HCT116 (cell line): ENCODE measurements at regions not wholly inside any gene's neighbourhood (a gene's known extent, or its start where the extent isn't known, plus 50 kb on each side); places are given as distances from the start of the nearest gene placed in this dataset.

Experiments
- ATAC-seq: fragments of 200-7000 bp; cut with Tn5 transposase; 2 replicates; pipeline ENCODE4 v1.9.1; 2020; ENCODE audit warnings: mild to moderate bottlenecking, moderate library complexity
- BruUV-seq: library from RNA; stranded (reverse); fragments of 400-500 nt; replicated peaks from 2 replicates; lab custom pipeline; 2021; lab: Mats Ljungman, UMichigan
- CTCF ChIA-PET: fragments of 300-600 bp; sonication (Branson Sonifier 250); formaldehyde crosslinking; loops from one replicate; lab custom pipeline; 2021; ENCODE audit warnings: antibody characterized with exemption; lab: Charles Lee
- POLR2A ChIA-PET: fragments of 300-600, 350-600 bp; sonication (Branson Sonifier 250); formaldehyde crosslinking; loops from one replicate; lab custom pipeline; 2021; ENCODE audit warnings: antibody characterized with exemption; lab: Charles Lee
- RAD21 ChIA-PET, 2 experiments: fragments of 300-600 bp; sonication (Branson Sonifier 250); formaldehyde crosslinking; loops; one replicate each; lab custom pipeline; 2023; ENCODE audit warnings: low total read pairs in 2 of 2; ENCODE audit not compliant: uncharacterized antibody in 2 of 2, unreplicated experiment in 2 of 2, low non-redundant PET in 1 of 2; lab: Charles Lee
- DNase-seq: peaks from one replicate; pipeline ENCODE4 v3.0.0-alpha.2; 2010; ENCODE audit warnings: low read depth, low spot score
- H2AFZ ChIP-seq: fragments of 200-600 bp; shearing (Covaris generic), sonication (generic); 2 replicates; pipeline ENCODE4 v1.6.1; 2017; ENCODE audit warnings: low read depth, mixed run types, mixed read lengths, antibody characterized with exemption, low read length; ENCODE audit not compliant: poor library complexity, severe bottlenecking
- H3K27ac ChIP-seq: 2 replicates; pipeline ENCODE4 v1.5.1; 2012; ENCODE audit warnings: low read depth, low read length
- H3K27me3 ChIP-seq: fragments of 200-600 bp; sonication (generic); 2 replicates; pipeline ENCODE4 v1.6.1; 2016; ENCODE audit warnings: mixed run types, low read length, mixed read lengths; ENCODE audit not compliant: insufficient read depth
- H3K36me3 ChIP-seq, 2 experiments: fragments of 200-500 bp in 1 of 2; fragments of 200-600 bp in 1 of 2; sonication (Bioruptor generic) in 1 of 2; sonication (generic) in 1 of 2; 2 replicates each; pipeline versions ENCODE4 v1.5.1 to v1.6.1; 2014 to 2016; ENCODE audit warnings: low read length in 2 of 2, inconsistent platforms in 1 of 2, mixed read lengths in 1 of 2, mixed run types in 1 of 2; ENCODE audit not compliant: insufficient read depth in 2 of 2, control insufficient read depth in 1 of 2
- H3K4me1 ChIP-seq, 2 experiments: fragments of 200-600 bp in 1 of 2; sonication (generic) in 1 of 2; 2 replicates each; pipeline versions ENCODE4 v1.5.1 to v1.6.1; 2012 to 2017; ENCODE audit warnings: low read length in 2 of 2, inconsistent platforms in 1 of 2, mild to moderate bottlenecking in 1 of 2, mixed read lengths in 1 of 2, mixed run types in 1 of 2, moderate library complexity in 1 of 2; ENCODE audit not compliant: insufficient read depth in 2 of 2, control insufficient read depth in 1 of 2
- H3K4me2 ChIP-seq: fragments of 200-600 bp; sonication (generic); 2 replicates; pipeline ENCODE4 v1.6.1; 2017; ENCODE audit warnings: mixed run types, low read length, mixed read lengths
- H3K4me3 ChIP-seq, 2 experiments: fragments of 200-600 bp in 1 of 2; sonication (generic) in 1 of 2; replicated peaks in 1 of 2; 2 replicates each; pipeline ENCODE4 v1.5.1; 2011 to 2016; ENCODE audit warnings: low read length in 2 of 2, control low read depth in 1 of 2, low read depth in 1 of 2, mild to moderate bottlenecking in 1 of 2, mixed read lengths in 1 of 2, mixed run types in 1 of 2
- H3K79me2 ChIP-seq: fragments of 200-600 bp; sonication (generic); 2 replicates; pipeline ENCODE4 v1.6.1; 2017; ENCODE audit warnings: mild to moderate bottlenecking, mixed run types, low read length, moderate library complexity, mixed read lengths; ENCODE audit not compliant: insufficient read depth
- H3K9ac ChIP-seq: fragments of 200-600 bp; sonication (generic); 2 replicates; pipeline ENCODE4 v1.6.1; 2016; ENCODE audit warnings: low read length, mixed read lengths
- H3K9me2 ChIP-seq: fragments of 200-600 bp; sonication (generic), shearing (Covaris generic); 2 replicates; pipeline ENCODE4 v1.6.1; 2017; ENCODE audit warnings: mixed run types, mild to moderate bottlenecking, moderate library complexity; ENCODE audit not compliant: insufficient read depth
- H3K9me3 ChIP-seq, 2 experiments: fragments of 200-500 bp in 1 of 2; fragments of 200-600 bp in 1 of 2; sonication (Bioruptor generic) in 1 of 2; sonication (generic) in 1 of 2; 2 replicates each; pipeline ENCODE4 v1.6.1; 2014 to 2017; ENCODE audit warnings: low read length in 2 of 2, mixed read lengths in 2 of 2, inconsistent platforms in 1 of 2, low read depth in 1 of 2, mild to moderate bottlenecking in 1 of 2, mixed run types in 1 of 2, moderate library complexity in 1 of 2; ENCODE audit not compliant: control insufficient read depth in 1 of 2, insufficient read depth in 1 of 2
- H4K20me1 ChIP-seq: fragments of 200-600 bp; sonication (generic), shearing (Covaris generic); 2 replicates; pipeline ENCODE4 v1.6.1; 2017; ENCODE audit warnings: mixed run types, mild to moderate bottlenecking, moderate library complexity; ENCODE audit not compliant: insufficient read depth
- CTCF ChIP-seq, 3 experiments: fragments of 200-600 bp in 1 of 3; sonication (generic) in 1 of 3; IDR thresholded peaks in 2 of 3; conservative IDR thresholded peaks in 1 of 3; 2 replicates each; pipeline ENCODE4 v1.5.1; 2012 to 2017; ENCODE audit warnings: low read depth in 2 of 3, low read length in 2 of 3, antibody characterized with exemption in 1 of 3, borderline replicate concordance in 1 of 3, control low read depth in 1 of 3, mild to moderate bottlenecking in 1 of 3, mixed read lengths in 1 of 3, mixed run types in 1 of 3, moderate library complexity in 1 of 3; ENCODE audit not compliant: insufficient read depth in 1 of 3
- FOSL1 ChIP-seq: IDR thresholded peaks from 2 replicates; pipeline ENCODE4 v1.6.1; 2012; ENCODE audit warnings: low read depth
- JUND ChIP-seq: IDR thresholded peaks from 2 replicates; pipeline ENCODE4 v1.6.1; 2012
- MAX ChIP-seq: IDR thresholded peaks from 2 replicates; pipeline ENCODE4 v1.6.1; 2012
- POLR2A ChIP-seq: IDR thresholded peaks from 2 replicates; pipeline ENCODE4 v1.7.0; 2011; ENCODE audit warnings: borderline replicate concordance; ENCODE audit not compliant: insufficient read depth, insufficient read length; ENCODE audit errors: extremely low read depth
- POLR2AphosphoS5 ChIP-seq: IDR thresholded peaks from 2 replicates; pipeline ENCODE4 v1.6.1; 2011; ENCODE audit warnings: mild to moderate bottlenecking, low read depth, low read length, moderate library complexity
- RAD21 ChIP-seq: IDR thresholded peaks from 2 replicates; pipeline ENCODE4 v1.6.1; 2012; ENCODE audit warnings: low read depth, mild to moderate bottlenecking
- YY1 ChIP-seq: IDR thresholded peaks from 2 replicates; pipeline ENCODE4 v1.6.1; 2011; ENCODE audit warnings: low read length, low read depth, moderate library complexity, mild to moderate bottlenecking; ENCODE audit not compliant: insufficient replicate concordance; ENCODE audit errors: extremely low read depth
- ZBTB33 ChIP-seq: IDR thresholded peaks from 2 replicates; pipeline ENCODE4 v1.6.1; 2011; ENCODE audit warnings: mild to moderate bottlenecking, low read length, moderate library complexity; ENCODE audit not compliant: insufficient replicate concordance; ENCODE audit errors: extremely low read depth
- intact Hi-C: fragments of 100-400 bp; cut with micrococcal nuclease; formaldehyde crosslinking; loops from 2 replicates; pipeline ENCODE4 v1.10.0; 2022

- TF ChIP-seq YY1, result no peak
- no peak for TF ChIP-seq MAX
- no peak for TF ChIP-seq ZBTB33
- TF ChIP-seq FOSL1, result no peak
- no peak for TF ChIP-seq POLR2AphosphoS5
- TF ChIP-seq JUND, result no peak
- TF ChIP-seq CTCF (IDR thresholded peaks at IDR 0.05 in 2 of 3, conservative IDR thresholded peaks at IDR 0.05 in 1 of 3; ENCODE audit: borderline replicate concordance in 1 of 3, insufficient read depth in 1 of 3, low read depth in 2 of 3, low read length in 2 of 3), result no peak
- no peak for TF ChIP-seq RAD21
- TF ChIP-seq POLR2A, result no peak
- no peaks in the 10 kb centered on the region for H3K9me2 ChIP-seq
- BruUV-seq, result no TSS peak
- H4K20me1 ChIP-seq, result no peaks in the 10 kb centered on the region
- ATAC-seq (no peak), DNase-seq (no peak)
- CTCF ChIA-PET, result no interaction called here
- H3K4me1 ChIP-seq, result peaks cover 0 to 15% of the 10 kb centered on the region in 2 experiments; a peak in 3 of 4 replicates
- H3K4me3 ChIP-seq, result no peak overlapping the region
- H3K79me2 ChIP-seq, result no peaks in the 10 kb centered on the region
- no peak overlapping the region for H2AFZ ChIP-seq
- H3K27ac ChIP-seq, result no peak overlapping the region
- RAD21 ChIA-PET, result no interaction called here
- no peak overlapping the region for H3K4me2 ChIP-seq
- no peak overlapping the region for H3K9ac ChIP-seq
- POLR2A ChIA-PET, result no interaction called here
- intact Hi-C loops, result no loop called here
- no peaks in the 10 kb centered on the region for H3K36me3 ChIP-seq
- no peaks in the 10 kb centered on the region for H3K9me3 ChIP-seq
- no peaks in the 10 kb centered on the region for H3K27me3 ChIP-seq
Observed at GRCh38 chr2:212929971-212930370, 221.4 kb downstream of the IKZF2 start.
